HFFc6 (cell line): ENCODE measurements at regions not wholly inside any gene's neighbourhood (a gene's known extent, or its start where the extent isn't known, plus 50 kb on each side); places are given as distances from the start of the nearest gene placed in this dataset.

Experiments used
- DNase-seq: peaks from one replicate; pipeline ENCODE4 v3.0.0-alpha.2; 2018
- H3K27ac Mint-ChIP-seq: 2 replicates; pipeline ENCODE4 v1.8.0; 2020; ENCODE audit warnings: mild to moderate bottlenecking, mixed read lengths
- H3K27me3 Mint-ChIP-seq: 2 replicates; pipeline ENCODE4 v1.8.0; 2021; ENCODE audit warnings: mild to moderate bottlenecking, moderate library complexity, mixed read lengths; ENCODE audit not compliant: insufficient read depth
- H3K36me3 Mint-ChIP-seq: 2 replicates; pipeline ENCODE4 v1.8.0; 2021; ENCODE audit warnings: low read depth, mixed read lengths
- H3K4me1 Mint-ChIP-seq: 2 replicates; pipeline ENCODE4 v1.8.0; 2020; ENCODE audit warnings: low read depth, mixed read lengths
- H3K4me3 Mint-ChIP-seq: 2 replicates; pipeline ENCODE4 v1.8.0; 2020; ENCODE audit warnings: mild to moderate bottlenecking, moderate library complexity, mixed read lengths
- H3K9me3 Mint-ChIP-seq: 2 replicates; pipeline ENCODE4 v1.8.0; 2020; ENCODE audit warnings: mild to moderate bottlenecking, mixed read lengths
- CTCF ChIP-seq: fragments of 200-600 bp; sonication (generic); IDR thresholded peaks from 2 replicates; pipeline ENCODE4 v1.5.0; 2021; ENCODE audit warnings: antibody characterized with exemption, mild to moderate bottlenecking

GRCh38 chr14:100394886-100395672, 71.9 kb downstream of the SLC25A47 start:
- TF ChIP-seq CTCF = no peak
- H3K9me3 Mint-ChIP-seq = no peaks in the 10 kb centered on the region
- H3K4me1 Mint-ChIP-seq = peaks cover 36% of the 10 kb centered on the region
- peaks cover 12% of the 10 kb centered on the region for H3K36me3 Mint-ChIP-seq
- 0 out of 2 replicates have a peak, but pooled peaks cover 2% of the 10 kb centered on the region for H3K27me3 Mint-ChIP-seq
- no peak overlapping the region for H3K27ac Mint-ChIP-seq
- DNase-seq = no peak
- no peak overlapping the region for H3K4me3 Mint-ChIP-seq

GRCh38 chr14:100396266-100396795, 73.2 kb downstream of the SLC25A47 start:
- Mint-ChIP-seq H3K36me3 (peaks cover 7% of the 10 kb centered on the region; the same call in 1 of the 2 replicates), H3K4me1 (peaks cover 30% of the 10 kb centered on the region)
- no peak for TF ChIP-seq CTCF

GRCh38 chr14:100397005-100397404, 73.9 kb downstream of the SLC25A47 start:
- H3K4me3 Mint-ChIP-seq = no peak overlapping the region
- H3K9me3 Mint-ChIP-seq = no peaks in the 10 kb centered on the region
- peaks cover 23% of the 10 kb centered on the region for H3K4me1 Mint-ChIP-seq
- peaks cover 2% of the 10 kb centered on the region; the same call in 1 of the 2 replicates for H3K27me3 Mint-ChIP-seq
- H3K36me3 Mint-ChIP-seq = peaks cover 7% of the 10 kb centered on the region; the same call in 1 of the 2 replicates
- no peak for DNase-seq
- TF ChIP-seq CTCF = no peak
- no peak overlapping the region for H3K27ac Mint-ChIP-seq

More at GRCh38 chr14:100396266-100396795, 73.2 kb downstream of the SLC25A47 start:
- H3K27ac Mint-ChIP-seq = no peak overlapping the region
- H3K9me3 Mint-ChIP-seq = no peaks in the 10 kb centered on the region
- DNase-seq = no peak
- H3K27me3 Mint-ChIP-seq = peaks cover 2% of the 10 kb centered on the region; the same call in 1 of the 2 replicates
- no peak overlapping the region for H3K4me3 Mint-ChIP-seq

- Mint-ChIP-seq H3K4me1 (peaks cover 20% of the 10 kb centered on the region), H3K4me3 (no peak overlapping the region), H3K9me3 (no peaks in the 10 kb centered on the region), H3K36me3 (peaks cover 7% of the 10 kb centered on the region; the same call in 1 of the 2 replicates), H3K27me3 (peaks cover 2% of the 10 kb centered on the region; the same call in 1 of the 2 replicates), H3K27ac (no peak overlapping the region)
- TF ChIP-seq CTCF = no peak
- DNase-seq = no peak
Measured at GRCh38 chr14:100398044-100398443, 74.9 kb downstream of the SLC25A47 start.

GRCh38 chr14:100399052-100399849, 76.1 kb downstream of the SLC25A47 start:
- DNase-seq = no peak
- Mint-ChIP-seq H3K27ac (no peak overlapping the region), H3K27me3 (peaks cover 2% of the 10 kb centered on the region; the same call in 1 of the 2 replicates), H3K4me1 (peaks cover 15% of the 10 kb centered on the region), H3K36me3 (peaks cover 7% of the 10 kb centered on the region; the same call in 1 of the 2 replicates), H3K9me3 (no peaks in the 10 kb centered on the region), H3K4me3 (no peak overlapping the region)
- TF ChIP-seq CTCF = no peak
